HG03045 (cell line): ENCODE measurements at regions not wholly inside any gene's neighbourhood (a gene's known extent, or its start where the extent isn't known, plus 50 kb on each side); places are given as distances from the start of the nearest gene placed in this dataset.

Experiments
- ATAC-seq: cut with Tn5 transposase; IDR thresholded peaks from one replicate; pipeline ENCODE4 v1.9.1; 2021; ENCODE audit warnings: mild to moderate bottlenecking, moderate library complexity; ENCODE audit not compliant: unreplicated experiment

GRCh38 chr20:23180451-23180921 lies 94.4 kb upstream of the CD93 start:
- ATAC-seq: no peak

GRCh38 chr20:23179766-23180403 lies 93.8 kb upstream of the CD93 start:
- no peak for ATAC-seq

GRCh38 chr20:23178806-23179205 lies 92.7 kb upstream of the CD93 start:
- ATAC-seq: no peak

GRCh38 chr20:23174821-23175220 lies 88.7 kb upstream of the CD93 start:
- no peak for ATAC-seq

- no peak for ATAC-seq
Observed at GRCh38 chr20:23167431-23167830, 81.3 kb upstream of the CD93 start.

GRCh38 chr20:23166563-23166962 lies 80.4 kb upstream of the CD93 start:
- ATAC-seq: no peak

GRCh38 chr20:23165964-23166363 lies 79.8 kb upstream of the CD93 start:
- ATAC-seq: no peak

- ATAC-seq: no peak
Observed at GRCh38 chr20:23165307-23165750, 79.2 kb upstream of the CD93 start.

GRCh38 chr20:23164176-23164601 lies 78.1 kb upstream of the CD93 start:
- no peak for ATAC-seq

GRCh38 chr20:23163562-23163961 lies 77.4 kb upstream of the CD93 start:
- no peak for ATAC-seq

GRCh38 chr20:23162887-23163286 lies 76.8 kb upstream of the CD93 start:
- no peak for ATAC-seq

GRCh38 chr20:23161968-23162696 lies 76.0 kb upstream of the CD93 start:
- no peak for ATAC-seq

- no peak for ATAC-seq
Observed at GRCh38 chr20:23161244-23161891, 75.2 kb upstream of the CD93 start.

GRCh38 chr20:23160536-23161243 lies 74.6 kb upstream of the CD93 start:
- ATAC-seq: no peak

- no peak for ATAC-seq
Observed at GRCh38 chr20:23159947-23160318, 73.8 kb upstream of the CD93 start.

- ATAC-seq: no peak
Observed at GRCh38 chr20:23159256-23159946, 73.3 kb upstream of the CD93 start.

- ATAC-seq: no peak
Observed at GRCh38 chr20:23157734-23158133, 71.6 kb upstream of the CD93 start.

- no peak for ATAC-seq
Observed at GRCh38 chr20:23156842-23157423, 70.8 kb upstream of the CD93 start.

- ATAC-seq: no peak
Observed at GRCh38 chr20:23156170-23156841, 70.2 kb upstream of the CD93 start.

- ATAC-seq: no peak
Observed at GRCh38 chr20:23155141-23155590, 69.0 kb upstream of the CD93 start.
